ENCODE measurements at regions not wholly inside any gene's neighbourhood (a gene's known extent, or its start where the extent isn't known, plus 50 kb on each side); places are given as distances from the start of the nearest gene placed in this dataset.

DNA sequence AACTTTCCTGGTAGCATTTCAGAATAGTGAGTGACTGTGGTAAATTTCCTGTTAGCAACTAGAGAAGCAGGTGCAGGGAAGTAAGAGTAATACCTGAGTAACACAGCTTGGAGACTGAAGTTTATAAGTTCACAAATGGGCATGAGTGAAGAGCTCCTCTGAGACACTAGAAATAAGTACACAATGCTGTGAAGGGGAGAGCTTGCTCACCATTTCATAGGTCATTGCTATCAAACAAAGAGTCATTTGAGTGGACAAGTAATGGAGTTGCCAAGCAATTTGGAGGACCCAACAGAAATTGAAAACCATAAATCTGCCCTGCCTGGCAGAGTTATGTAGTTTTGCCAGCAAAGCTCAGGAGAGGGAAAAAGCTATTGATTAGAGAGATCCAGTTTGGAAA, 523.6 kb downstream of the TRAM1L1 start:
- DNase-seq, result no peak
- Mint-ChIP-seq H3K4me1 (no peaks in the 10 kb centered on the region), H3K27ac (no peak overlapping the region), H3K4me3 (no peak overlapping the region), H3K36me3 (no peaks in the 10 kb centered on the region), H3K27me3 (ENCODE audit: low read depth in 3 of 3) (peaks cover 0 to 3% (median 0%) of the 10 kb centered on the region in 3 donors), H3K9me3 (peaks cover 11 to 21% (median 13%) of the 10 kb centered on the region in 7 donors)
- Histone ChIP-seq H3K36me3 (replicated peaks in 1 of 2; ENCODE audit: control insufficient read depth in 1 of 2, insufficient read depth in 2 of 2, low read length in 2 of 2) (no peaks in the 10 kb centered on the region), H3K27me3 (ENCODE audit: control insufficient read depth in 2 of 2, insufficient read depth in 2 of 2, low read length in 2 of 2) (no peaks in the 10 kb centered on the region), H3K4me2 (replicated peaks; ENCODE audit: extremely low read depth, low read length, poor library complexity, severe bottlenecking) (no peak overlapping the region), H3K27ac (ENCODE audit: low read depth in 1 of 2, low read length in 2 of 2) (no peak overlapping the region), H3K9me3 (replicated peaks in 1 of 2; ENCODE audit: control insufficient read depth in 1 of 2, insufficient read depth in 1 of 2, low read length in 2 of 2) (peaks cover 4 to 14% of the 10 kb centered on the region in 2 donors), H4K20me1 (ENCODE audit: insufficient read depth, low read length) (no peaks in the 10 kb centered on the region), H2AFZ (ENCODE audit: insufficient read depth, low read depth, low read length, poor library complexity, severe bottlenecking) (no peak overlapping the region), H3K9ac (ENCODE audit: insufficient read depth, low read length, poor library complexity, severe bottlenecking) (no peak overlapping the region), H3K79me2 (ENCODE audit: insufficient read depth, low read length) (no peaks in the 10 kb centered on the region), H3K4me1 (ENCODE audit: control insufficient read depth in 1 of 2, insufficient read depth in 2 of 2, low read length in 2 of 2) (no peaks in the 10 kb centered on the region), H3K4me3 (replicated peaks in 1 of 3; ENCODE audit: low read depth in 2 of 3, low read length in 3 of 3) (no peak overlapping the region)
- intact Hi-C loops (cut with micrococcal nuclease), result no loop called here
- TF ChIP-seq, protein P1, sequence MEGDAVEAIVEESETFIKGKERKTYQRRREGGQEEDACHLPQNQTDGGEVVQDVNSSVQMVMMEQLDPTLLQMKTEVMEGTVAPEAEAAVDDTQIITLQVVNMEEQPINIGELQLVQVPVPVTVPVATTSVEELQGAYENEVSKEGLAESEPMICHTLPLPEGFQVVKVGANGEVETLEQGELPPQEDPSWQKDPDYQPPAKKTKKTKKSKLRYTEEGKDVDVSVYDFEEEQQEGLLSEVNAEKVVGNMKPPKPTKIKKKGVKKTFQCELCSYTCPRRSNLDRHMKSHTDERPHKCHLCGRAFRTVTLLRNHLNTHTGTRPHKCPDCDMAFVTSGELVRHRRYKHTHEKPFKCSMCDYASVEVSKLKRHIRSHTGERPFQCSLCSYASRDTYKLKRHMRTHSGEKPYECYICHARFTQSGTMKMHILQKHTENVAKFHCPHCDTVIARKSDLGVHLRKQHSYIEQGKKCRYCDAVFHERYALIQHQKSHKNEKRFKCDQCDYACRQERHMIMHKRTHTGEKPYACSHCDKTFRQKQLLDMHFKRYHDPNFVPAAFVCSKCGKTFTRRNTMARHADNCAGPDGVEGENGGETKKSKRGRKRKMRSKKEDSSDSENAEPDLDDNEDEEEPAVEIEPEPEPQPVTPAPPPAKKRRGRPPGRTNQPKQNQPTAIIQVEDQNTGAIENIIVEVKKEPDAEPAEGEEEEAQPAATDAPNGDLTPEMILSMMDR (IDR thresholded peaks at IDR 0.05), result no peak

GRCh38 chr4:116551806-116552205, 533.6 kb downstream of the TRAM1L1 start:
- no peak overlapping the region for H3K27ac Mint-ChIP-seq
- Histone ChIP-seq H3K9ac (ENCODE audit: insufficient read depth, low read length, poor library complexity, severe bottlenecking) (no peak overlapping the region), H2AFZ (ENCODE audit: insufficient read depth, low read depth, low read length, poor library complexity, severe bottlenecking) (no peak overlapping the region), H3K27ac (ENCODE audit: low read depth in 1 of 2, low read length in 2 of 2) (no peak overlapping the region), H4K20me1 (ENCODE audit: insufficient read depth, low read length) (no peaks in the 10 kb centered on the region), H3K9me3 (replicated peaks in 1 of 2; ENCODE audit: control insufficient read depth in 1 of 2, insufficient read depth in 1 of 2, low read length in 2 of 2) (peaks cover 0 to 8% of the 10 kb centered on the region in 2 donors), H3K79me2 (ENCODE audit: insufficient read depth, low read length) (no peaks in the 10 kb centered on the region), H3K4me3 (replicated peaks in 1 of 3; ENCODE audit: low read depth in 2 of 3, low read length in 3 of 3) (no peak overlapping the region), H3K27me3 (ENCODE audit: control insufficient read depth in 2 of 2, insufficient read depth in 2 of 2, low read length in 2 of 2) (no peaks in the 10 kb centered on the region), H3K4me2 (replicated peaks; ENCODE audit: extremely low read depth, low read length, poor library complexity, severe bottlenecking) (no peak overlapping the region), H3K36me3 (replicated peaks in 1 of 2; ENCODE audit: control insufficient read depth in 1 of 2, insufficient read depth in 2 of 2, low read length in 2 of 2) (no peaks in the 10 kb centered on the region), H3K4me1 (ENCODE audit: control insufficient read depth in 1 of 2, insufficient read depth in 2 of 2, low read length in 2 of 2) (no peaks in the 10 kb centered on the region)
- H3K36me3 Mint-ChIP-seq, result no peaks in the 10 kb centered on the region
- DNase-seq, result no peak
- peaks cover under 1 to 10% (median 5%) of the 10 kb centered on the region in 7 donors for H3K9me3 Mint-ChIP-seq
- 67% methylated on average over 1 of the region's 1 CpG for WGBS (ENCODE audit: insufficient coverage)
- H3K4me3 Mint-ChIP-seq, result no peak overlapping the region
- no peaks in the 10 kb centered on the region for H3K27me3 Mint-ChIP-seq (ENCODE audit: low read depth in 3 of 3)
- intact Hi-C loops (cut with micrococcal nuclease), result no loop called here
- no peaks in the 10 kb centered on the region for H3K4me1 Mint-ChIP-seq
- TF ChIP-seq, protein P1 (IDR thresholded peaks at IDR 0.05), result no peak

Measured in CD14-positive monocyte (primary cell).